K562 (cell line): ENCODE measurements at regions not wholly inside any gene's neighbourhood (a gene's known extent, or its start where the extent isn't known, plus 50 kb on each side); places are given as distances from the start of the nearest gene placed in this dataset.

Experiments used
- ATAC-seq: fragments of 200-7000 bp; cut with Tn5 transposase; 3 replicates; pipeline ENCODE4 v1.9.1; 2020; ENCODE audit warnings: moderate library complexity
- BruUV-seq: library from RNA; stranded (reverse); fragments of 400-500 nt; replicated peaks from 2 replicates; lab custom pipeline; 2021; lab: Mats Ljungman, UMichigan
- CTCF ChIA-PET: fragments of 300-600 bp; formaldehyde crosslinking; extraction: SDS; loops from one replicate; lab custom pipeline; 2021; ENCODE audit warnings: low intra/inter-chr PET ratio; lab: Yijun Ruan, JAX
- POLR2A ChIA-PET: fragments of 300-600, 350-650 bp; sonication (Branson Sonifier 250); formaldehyde crosslinking; extraction: SDS; loops from one replicate; lab custom pipeline; 2021; ENCODE audit warnings: antibody characterized with exemption, inconsistent platforms; lab: Yijun Ruan, JAX
- DNase-seq, 4 experiments: peaks; one replicate each; pipeline versions ENCODE4 v3.0.0 to v3.0.0-alpha.2; 2011 to 2018; ENCODE audit warnings: low spot score in 3 of 4, mixed read lengths in 3 of 4; ENCODE audit errors: extremely low read depth in 1 of 4
- FAIRE-seq: peaks from 2 replicates; lab custom pipeline; 2011; peaks lifted over from hg19 to GRCh38; lab: Jason Lieb, UNC
- H2AFZ ChIP-seq: 2 replicates; pipeline ENCODE4 v1.6.0; 2011; ENCODE audit warnings: low read depth, low read length, control low read depth, inconsistent platforms
- H3K27ac ChIP-seq: fragments of 200-600 bp; 3 replicates; pipeline ENCODE4 v1.8.0; 2011; ENCODE audit warnings: low read depth, mild to moderate bottlenecking, control low read depth, inconsistent platforms, low read length, moderate library complexity, mixed read lengths; ENCODE audit errors: extremely low read depth
- H3K27me3 ChIP-seq, 2 experiments: fragments of 300-600 bp in 1 of 2; 2 replicates in 1 of 2; 3 replicates in 1 of 2; pipeline versions ENCODE4 v1.6.0 to v1.8.0; 2011; ENCODE audit warnings: inconsistent platforms in 2 of 2, low read length in 2 of 2, mild to moderate bottlenecking in 1 of 2, mixed read lengths in 1 of 2, moderate library complexity in 1 of 2; ENCODE audit not compliant: control insufficient read depth in 2 of 2, insufficient read depth in 2 of 2
- H3K36me3 ChIP-seq: fragments of 300-600 bp; 3 replicates; pipeline ENCODE4 v1.8.0; 2011; ENCODE audit warnings: mild to moderate bottlenecking, low read length, inconsistent platforms; ENCODE audit not compliant: control insufficient read depth, insufficient read depth
- H3K4me1 ChIP-seq, 2 experiments: fragments of 200-600 bp in 1 of 2; replicated peaks in 1 of 2; 2 replicates in 1 of 2; 3 replicates in 1 of 2; pipeline versions ENCODE4 v1.5.1 to v1.8.0; 2011; ENCODE audit warnings: inconsistent platforms in 2 of 2, low read length in 2 of 2, mild to moderate bottlenecking in 1 of 2, mixed read lengths in 1 of 2, moderate library complexity in 1 of 2; ENCODE audit not compliant: control insufficient read depth in 2 of 2, insufficient read depth in 2 of 2
- H3K4me2 ChIP-seq: 2 replicates; pipeline ENCODE4 v1.6.1; 2011; ENCODE audit warnings: low read length, control low read depth, inconsistent platforms, mixed read lengths; ENCODE audit not compliant: insufficient read depth
- H3K4me3 ChIP-seq: fragments of 200-600 bp; sonication (generic), shearing (Covaris generic); 2 replicates; pipeline ENCODE4 v1.5.1; 2016; ENCODE audit warnings: control low read depth, inconsistent platforms
- H3K79me2 ChIP-seq: fragments of 200-600 bp; 3 replicates; pipeline ENCODE4 v1.8.0; 2011; ENCODE audit warnings: low read length, inconsistent platforms; ENCODE audit not compliant: control insufficient read depth, insufficient read depth
- H3K9ac ChIP-seq, 2 experiments: 2 replicates each; pipeline versions ENCODE4 v1.6.0 to v1.6.1; 2011; ENCODE audit warnings: low read depth in 2 of 2, low read length in 2 of 2, control low read depth in 1 of 2, inconsistent platforms in 1 of 2, mild to moderate bottlenecking in 1 of 2, mixed read lengths in 1 of 2; ENCODE audit not compliant: insufficient read depth in 1 of 2
- H3K9me1 ChIP-seq: one replicate; pipeline ENCODE4 v1.6.0; 2011; ENCODE audit warnings: inconsistent platforms, mild to moderate bottlenecking, low read length, moderate library complexity; ENCODE audit not compliant: control insufficient read depth, insufficient read depth
- H3K9me3 ChIP-seq: replicated peaks from 2 replicates; pipeline ENCODE4 v1.5.1; 2011; ENCODE audit warnings: low read depth, low read length, inconsistent platforms; ENCODE audit not compliant: control insufficient read depth, insufficient read depth
- H4K20me1 ChIP-seq: replicated peaks from 2 replicates; pipeline ENCODE4 v1.6.1; 2011; ENCODE audit warnings: low read length, inconsistent platforms, mixed read lengths; ENCODE audit not compliant: control insufficient read depth, insufficient read depth
- BACH1 ChIP-seq: fragments of 200-800 bp; sonication (Bioruptor generic); IDR thresholded peaks from 2 replicates; pipeline ENCODE4 v1.6.1; 2016; ENCODE audit warnings: missing genetic modification characterization, missing compliant biosample characterization
- CSDE1 ChIP-seq, 2 experiments: fragments of 450-650 bp; IDR thresholded peaks; 2 replicates each; pipeline ENCODE4 v1.6.1; 2016; ENCODE audit warnings: mild to moderate bottlenecking in 1 of 2
- JUND ChIP-seq, 2 experiments: IDR thresholded peaks; 2 replicates in 1 of 2; 3 replicates in 1 of 2; pipeline ENCODE4 v1.6.1; 2011; ENCODE audit warnings: borderline replicate concordance in 2 of 2, low read depth in 2 of 2, low read length in 2 of 2, improper control_type of control experiment in 1 of 2, missing biosample characterization in 1 of 2, missing genetic modification characterization in 1 of 2, missing genetic modification reagents in 1 of 2
- KDM1A ChIP-seq, 2 experiments: fragments of 450-650 bp; IDR thresholded peaks; 2 replicates each; pipeline ENCODE4 v1.6.1; 2016; ENCODE audit warnings: mild to moderate bottlenecking in 2 of 2
- MCM7 ChIP-seq, 2 experiments: fragments of 450-650 bp; IDR thresholded peaks; 2 replicates each; pipeline ENCODE4 v1.6.1; 2016 to 2018
- NFE2L1 ChIP-seq: fragments of 450-650 bp; IDR thresholded peaks from 2 replicates; pipeline ENCODE4 v1.6.1; 2016; ENCODE audit warnings: missing genetic modification characterization, low read depth, mild to moderate bottlenecking, missing compliant biosample characterization, moderate library complexity, borderline replicate concordance
- RAD21 ChIP-seq, 2 experiments: fragments of 250-450 bp in 1 of 2; fragments of 450-650 bp in 1 of 2; sonication (Bioruptor Pico) in 1 of 2; formaldehyde crosslinking in 1 of 2; IDR thresholded peaks in 1 of 2; conservative IDR thresholded peaks in 1 of 2; 2 replicates each; pipeline versions ENCODE4 v1.4.0 to v1.8.0; 2020 to 2022; ENCODE audit warnings: mild to moderate bottlenecking in 2 of 2, moderate library complexity in 1 of 2
- RBM22 ChIP-seq: fragments of 200-400 bp; formaldehyde crosslinking; IDR thresholded peaks from 2 replicates; pipeline ENCODE4 v1.6.1; 2018; ENCODE audit warnings: low read length, low read depth; ENCODE audit not compliant: poor library complexity, severe bottlenecking
- YBX1 ChIP-seq: fragments of 450-650 bp; IDR thresholded peaks from 2 replicates; pipeline ENCODE4 v1.7.1; 2016; ENCODE audit warnings: mild to moderate bottlenecking
- ZBTB8A ChIP-seq: fragments of 450-650 bp; IDR thresholded peaks from 2 replicates; pipeline ENCODE4 v1.6.1; 2018; ENCODE audit warnings: mild to moderate bottlenecking, moderate library complexity; ENCODE audit not compliant: partially characterized antibody
- ZMIZ1 ChIP-seq, 2 experiments: fragments of 150-350 bp in 1 of 2; IDR thresholded peaks; 2 replicates each; pipeline ENCODE4 v1.6.1; 2012 to 2016; ENCODE audit warnings: low read depth in 2 of 2, low read length in 2 of 2, mild to moderate bottlenecking in 1 of 2, moderate library complexity in 1 of 2
- ZNF444 ChIP-seq: fragments of 250-450 bp; sonication (Bioruptor Pico); IDR thresholded peaks from 2 replicates; pipeline ENCODE4 v1.4.0; 2020; ENCODE audit warnings: mild to moderate bottlenecking, moderate library complexity
- ZNF644 ChIP-seq: fragments of 200-800 bp; sonication (Bioruptor generic); IDR thresholded peaks from 2 replicates; pipeline ENCODE4 v1.6.1; 2016; ENCODE audit warnings: low read depth, missing genetic modification characterization, missing compliant biosample characterization
- in situ Hi-C: fragments of 300-500 bp; cut with MboI; formaldehyde crosslinking; loops from 4 replicates; pipeline ENCODE4 v1.15.0; 2018; ENCODE audit warnings: inconsistent platforms, mixed read lengths
- intact Hi-C: fragments of 100-400 bp; cut with micrococcal nuclease; formaldehyde crosslinking; loops from 2 replicates; pipeline ENCODE4 v1.14.2; 2022

DNA sequence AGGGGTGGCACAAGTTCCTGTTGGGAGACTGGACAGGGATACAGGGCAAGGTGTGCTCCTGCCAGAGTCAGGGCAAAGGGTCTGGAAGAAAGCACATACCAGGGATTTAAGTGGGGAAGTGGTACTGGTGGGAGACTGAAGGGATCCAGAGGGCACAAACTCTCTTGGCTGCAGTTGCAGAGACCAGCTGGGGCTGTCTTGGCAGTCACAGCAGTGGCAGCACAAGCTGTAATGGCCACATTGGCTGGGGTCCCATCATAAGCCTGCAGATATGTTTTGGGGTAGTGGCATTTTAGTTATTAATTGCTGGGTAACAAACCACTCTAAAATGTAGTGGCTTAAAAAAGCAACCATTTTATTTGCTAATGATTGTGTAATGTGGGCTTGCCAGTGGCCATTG, 492.2 kb downstream of the ENC1 start:
- ATAC-seq: no peak
- Histone ChIP-seq H3K27me3 (peaks cover 0 to 4% of the 10 kb centered on the region in 2 experiments; a peak in 2 of 5 replicates), H3K4me3 (no peak overlapping the region), H4K20me1 (no peaks in the 10 kb centered on the region), H3K9me1 (no peaks in the 10 kb centered on the region), H3K9me3 (no peaks in the 10 kb centered on the region), H3K4me1 (no peaks in the 10 kb centered on the region), H3K79me2 (no peaks in the 10 kb centered on the region), H3K36me3 (no peaks in the 10 kb centered on the region), H2AFZ (no peak overlapping the region), H3K27ac (no peak overlapping the region), H3K9ac (no peak overlapping the region), H3K4me2 (no peak overlapping the region)
- intact Hi-C loops: no loop called here
- in situ Hi-C loops: no loop called here
- no peak for TF ChIP-seq BACH1 (tag)
- TF ChIP-seq CSDE1 (IDR thresholded peaks at IDR 0.05): no peak
- no peak for TF ChIP-seq YBX1
- TF ChIP-seq RBM22: no peak
- no peak for TF ChIP-seq ZBTB8A
- TF ChIP-seq KDM1A (IDR thresholded peaks at IDR 0.05): no peak
- no peak for TF ChIP-seq ZMIZ1 (IDR thresholded peaks at IDR 0.05; ENCODE audit: low read depth in 2 of 2, low read length in 2 of 2)
- no peak for TF ChIP-seq ZNF444
- TF ChIP-seq NFE2L1 (tag): no peak
- no peak for TF ChIP-seq ZNF644 (tag)
- no peak for TF ChIP-seq MCM7 (IDR thresholded peaks at IDR 0.05)
- no peak for TF ChIP-seq JUND (IDR thresholded peaks at IDR 0.05; ENCODE audit: borderline replicate concordance, low read depth, low read length)
- no peak for TF ChIP-seq JUND (tag; IDR thresholded peaks at IDR 0.05; ENCODE audit: borderline replicate concordance, low read depth, low read length)
- no peak for TF ChIP-seq RAD21 (CRISPR knock-in tag; conservative IDR thresholded peaks at IDR 0.05 in 1 of 2, IDR thresholded peaks at IDR 0.05 in 1 of 2)
- no TSS peak for BruUV-seq
- no peak for DNase-seq
- ChIA-PET CTCF (no interaction called here), POLR2A (no interaction called here)
- no peak for FAIRE-seq
